ENCODE measurements at regions not wholly inside any gene's neighbourhood (a gene's known extent, or its start where the extent isn't known, plus 50 kb on each side); places are given as distances from the start of the nearest gene placed in this dataset.

GRCh38 chr1:220983877-220984635 is 104.8 kb downstream of the HLX start:
- H3K4me3 ChIP-seq = no peak overlapping the region
- no peaks in the 10 kb centered on the region for H3K9me3 ChIP-seq
- no peaks in the 10 kb centered on the region for H3K36me3 ChIP-seq
- DNase-seq (ENCODE audit: low spot score) = no peak
- no peak overlapping the region for H3K27ac ChIP-seq
- no peaks in the 10 kb centered on the region for H3K4me1 ChIP-seq
- no peaks in the 10 kb centered on the region for H3K27me3 ChIP-seq
- no peak for TF ChIP-seq CTCF (IDR thresholded peaks at IDR 0.05)

- Histone ChIP-seq H3K27ac (no peak overlapping the region), H3K36me3 (no peaks in the 10 kb centered on the region), H3K27me3 (no peaks in the 10 kb centered on the region), H3K4me3 (no peak overlapping the region), H3K9me3 (no peaks in the 10 kb centered on the region), H3K4me1 (no peaks in the 10 kb centered on the region)
- no peak for TF ChIP-seq CTCF (IDR thresholded peaks at IDR 0.05)
- no peak for DNase-seq (ENCODE audit: low spot score)
Measured at GRCh38 chr1:220990427-220991339, 111.4 kb downstream of the HLX start.

GRCh38 chr1:220991506-220991905 is 112.3 kb downstream of the HLX start:
- no peaks in the 10 kb centered on the region for H3K9me3 ChIP-seq
- no peak for TF ChIP-seq CTCF (IDR thresholded peaks at IDR 0.05)
- H3K4me1 ChIP-seq = no peaks in the 10 kb centered on the region
- H3K36me3 ChIP-seq = no peaks in the 10 kb centered on the region
- H3K4me3 ChIP-seq = no peak overlapping the region
- no peaks in the 10 kb centered on the region for H3K27me3 ChIP-seq
- DNase-seq (ENCODE audit: low spot score) = no peak
- H3K27ac ChIP-seq = no peak overlapping the region

GRCh38 chr1:220991959-220992704 is 112.9 kb downstream of the HLX start:
- Histone ChIP-seq H3K36me3 (no peaks in the 10 kb centered on the region), H3K4me3 (no peak overlapping the region), H3K4me1 (no peaks in the 10 kb centered on the region), H3K27ac (no peak overlapping the region), H3K27me3 (no peaks in the 10 kb centered on the region), H3K9me3 (no peaks in the 10 kb centered on the region)
- TF ChIP-seq CTCF (IDR thresholded peaks at IDR 0.05) = no peak
- no peak for DNase-seq (ENCODE audit: low spot score)

- H3K27me3 ChIP-seq = no peaks in the 10 kb centered on the region
- H3K27ac ChIP-seq = no peak overlapping the region
- H3K4me1 ChIP-seq = no peaks in the 10 kb centered on the region
- H3K4me3 ChIP-seq = no peak overlapping the region
- no peak for TF ChIP-seq CTCF (IDR thresholded peaks at IDR 0.05)
- no peaks in the 10 kb centered on the region for H3K9me3 ChIP-seq
- no peaks in the 10 kb centered on the region for H3K36me3 ChIP-seq
- no peak for DNase-seq (ENCODE audit: low spot score)
Measured at GRCh38 chr1:220992705-220993052, 113.4 kb downstream of the HLX start.
